Activated CD4-positive, alpha-beta T cell treated with anti-CD3 and anti-CD28 coated beads, Interleukin-2, Interleukin-4, amounts not matched to agents 100 ng/mL and 50 ng/mL, durations not matched to agents 16 hours and 8 hours (primary cell): ENCODE measurements at regions not wholly inside any gene's neighbourhood (a gene's known extent, or its start where the extent isn't known, plus 50 kb on each side); places are given as distances from the start of the nearest gene placed in this dataset.

Experiments used
- DNase-seq: peaks from one replicate; pipeline ENCODE4 v3.0.0-alpha.2; 2020; ENCODE audit warnings: low spot score

DNA sequence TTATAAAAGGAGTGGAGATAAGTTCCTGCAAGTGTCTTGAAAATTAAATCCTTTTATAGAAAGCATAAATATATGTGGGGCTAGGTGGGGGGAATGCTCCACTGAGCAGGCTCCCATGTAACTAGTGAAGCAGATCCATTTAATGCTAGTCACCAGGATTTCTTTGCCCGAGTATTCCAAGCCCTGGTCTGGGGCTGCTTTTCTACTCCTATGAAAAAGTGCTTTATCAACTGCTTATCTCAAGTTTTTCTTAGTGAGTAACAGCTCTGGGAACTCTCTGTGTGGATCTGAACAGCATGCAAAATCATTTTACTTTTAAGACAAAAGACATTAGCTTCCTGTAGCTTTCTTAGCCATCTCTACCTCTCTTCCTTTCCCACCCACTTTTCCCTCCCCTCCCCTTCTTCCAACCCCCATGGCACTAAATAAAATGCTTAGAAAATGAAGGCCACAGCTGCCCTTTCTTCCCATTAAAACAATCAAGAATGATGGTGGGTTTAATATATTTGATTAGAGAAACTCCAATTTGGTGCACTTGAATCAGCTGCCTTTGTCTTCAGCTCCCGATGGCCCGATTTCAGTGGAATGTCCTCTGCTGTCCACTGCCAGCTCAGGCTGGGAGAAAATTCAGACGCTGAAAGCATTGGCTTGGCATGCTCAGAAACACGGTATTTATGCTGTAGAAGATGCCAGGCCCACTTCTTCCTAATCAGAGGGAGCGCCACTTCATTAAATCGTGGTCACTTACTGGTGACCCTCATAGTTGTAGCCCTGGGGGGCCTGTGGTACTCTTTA is 475.1 kb downstream of the FOXO1 start:
- no peak for DNase-seq

DNA sequence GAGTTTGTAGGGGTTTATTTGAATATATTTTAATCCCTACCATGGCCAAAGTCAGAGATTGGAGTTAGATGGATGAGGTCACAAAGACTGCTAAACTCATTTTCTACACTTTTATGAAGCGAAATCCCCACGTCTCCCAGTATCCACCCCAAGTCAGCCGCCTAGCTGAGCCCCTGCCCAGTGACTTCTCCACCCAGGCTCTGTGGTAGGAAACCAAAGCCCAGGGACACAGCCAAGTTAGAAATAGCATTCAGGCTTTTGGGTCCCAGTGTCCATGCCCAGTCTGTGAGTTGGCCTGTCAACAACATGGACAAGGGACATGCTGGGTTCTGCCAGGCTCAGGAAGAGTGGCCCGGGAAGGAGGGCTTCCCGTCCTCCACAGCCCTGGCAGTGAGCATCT is 474.0 kb downstream of the FOXO1 start:
- DNase-seq: no peak

DNA sequence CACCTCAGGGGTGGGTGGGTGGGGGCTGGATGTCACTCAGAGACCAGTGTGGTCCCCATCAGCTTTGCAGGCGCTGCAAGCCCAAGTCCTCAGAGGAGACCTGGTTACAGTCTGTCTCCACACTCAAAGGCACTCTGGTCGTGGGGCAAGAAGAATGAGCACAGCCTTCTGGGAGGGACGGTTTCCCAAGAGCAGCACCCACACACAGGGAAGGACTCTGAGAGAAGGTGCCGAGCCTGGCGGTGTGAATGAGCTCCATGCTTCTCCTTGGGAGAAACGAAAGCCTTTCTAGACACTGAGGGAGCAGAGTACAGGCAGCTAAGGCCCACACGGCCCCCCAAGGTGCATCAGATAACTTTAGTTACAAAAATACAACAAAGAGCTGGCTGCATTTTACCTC is 473.6 kb downstream of the FOXO1 start:
- DNase-seq: no peak

DNA sequence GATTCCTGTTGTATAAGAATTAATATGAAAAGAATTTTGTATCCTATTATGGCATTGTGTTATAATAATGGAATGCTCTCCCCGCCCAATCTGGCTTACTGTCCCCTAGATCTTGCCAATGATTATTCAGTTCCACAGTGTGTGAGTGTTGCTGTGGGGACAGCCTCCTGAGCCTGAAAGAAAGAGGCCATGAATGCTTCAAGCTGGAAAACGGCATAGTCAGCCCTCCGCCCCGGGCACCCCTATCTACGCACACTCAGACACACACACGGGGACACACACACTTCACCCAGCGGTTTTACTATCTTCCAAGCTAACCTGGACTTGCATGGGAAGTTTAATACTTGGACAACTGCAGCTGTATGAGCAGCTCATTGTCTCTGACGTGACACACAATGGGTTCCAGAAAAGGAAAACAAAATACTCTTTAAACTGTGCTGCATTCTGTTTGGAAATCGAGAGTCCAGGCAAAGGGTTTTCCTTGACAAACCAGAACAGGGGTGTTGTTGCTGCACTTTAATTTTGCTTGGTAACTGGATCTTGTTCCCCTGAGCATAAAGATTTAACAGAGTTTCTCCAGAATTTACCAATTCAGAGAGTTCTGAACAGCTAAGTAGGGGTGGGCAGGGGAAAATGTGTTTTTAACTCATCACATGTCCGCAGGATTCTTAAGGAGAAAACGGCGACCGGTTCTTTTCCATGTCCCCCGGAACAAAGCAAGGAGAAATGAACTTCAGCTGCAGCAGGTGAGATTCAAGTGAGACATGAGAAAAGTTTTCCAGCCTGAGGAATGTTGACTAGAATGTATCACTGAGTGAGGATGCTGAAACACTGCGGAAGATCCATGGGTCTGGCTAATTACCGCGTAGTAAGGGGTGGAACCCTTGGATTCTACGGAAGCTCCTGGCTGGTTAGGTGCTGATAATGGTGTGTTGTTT is 472.9 kb downstream of the FOXO1 start:
- no peak for DNase-seq

DNA sequence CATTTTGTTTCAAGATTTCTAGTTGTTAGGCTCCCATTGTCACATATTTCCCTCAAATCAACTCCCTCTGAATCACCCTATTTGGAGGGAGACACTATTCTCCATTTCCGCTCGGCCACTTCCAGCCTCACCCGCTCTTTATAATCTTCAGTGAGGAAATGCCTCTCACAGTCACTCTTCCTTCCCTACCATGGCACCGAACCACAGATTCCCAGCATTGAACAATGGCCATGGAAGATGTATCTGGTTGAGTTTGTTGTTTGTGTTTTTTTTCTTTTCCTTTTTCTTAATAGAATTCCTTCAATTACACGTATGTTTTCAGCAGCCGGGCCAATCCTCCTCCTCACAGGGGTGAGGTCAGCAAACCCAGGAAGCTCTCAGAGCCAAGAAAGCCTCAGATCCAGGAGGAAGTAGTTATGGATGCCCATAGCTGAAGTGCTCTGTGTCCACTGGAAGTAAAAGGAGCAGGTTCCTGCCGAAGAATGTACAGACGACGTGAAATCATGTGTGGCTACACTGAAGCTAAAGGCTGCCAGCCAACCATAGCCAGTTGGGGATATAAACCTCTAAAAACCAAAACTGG is 472.1 kb downstream of the FOXO1 start:
- DNase-seq: no peak

DNA sequence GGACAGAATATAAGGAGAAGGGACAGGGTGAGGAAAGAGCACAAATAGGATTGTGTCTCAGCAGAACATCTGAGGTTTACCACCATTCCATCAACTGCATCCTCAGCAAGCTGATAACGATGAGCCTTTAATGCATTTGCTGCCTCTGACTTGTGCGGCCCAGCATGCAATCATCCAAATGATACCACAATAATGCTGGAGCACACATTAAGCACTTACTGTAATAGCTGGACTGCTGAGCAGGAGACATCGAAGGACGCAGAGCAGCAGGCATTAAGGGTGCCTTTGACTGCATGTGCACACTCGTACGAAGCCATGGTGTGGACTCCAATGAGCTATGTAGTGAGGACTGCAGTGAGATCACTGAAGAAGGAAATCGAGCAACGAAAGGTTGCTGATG is 469.4 kb downstream of the FOXO1 start:
- DNase-seq: no peak

DNA sequence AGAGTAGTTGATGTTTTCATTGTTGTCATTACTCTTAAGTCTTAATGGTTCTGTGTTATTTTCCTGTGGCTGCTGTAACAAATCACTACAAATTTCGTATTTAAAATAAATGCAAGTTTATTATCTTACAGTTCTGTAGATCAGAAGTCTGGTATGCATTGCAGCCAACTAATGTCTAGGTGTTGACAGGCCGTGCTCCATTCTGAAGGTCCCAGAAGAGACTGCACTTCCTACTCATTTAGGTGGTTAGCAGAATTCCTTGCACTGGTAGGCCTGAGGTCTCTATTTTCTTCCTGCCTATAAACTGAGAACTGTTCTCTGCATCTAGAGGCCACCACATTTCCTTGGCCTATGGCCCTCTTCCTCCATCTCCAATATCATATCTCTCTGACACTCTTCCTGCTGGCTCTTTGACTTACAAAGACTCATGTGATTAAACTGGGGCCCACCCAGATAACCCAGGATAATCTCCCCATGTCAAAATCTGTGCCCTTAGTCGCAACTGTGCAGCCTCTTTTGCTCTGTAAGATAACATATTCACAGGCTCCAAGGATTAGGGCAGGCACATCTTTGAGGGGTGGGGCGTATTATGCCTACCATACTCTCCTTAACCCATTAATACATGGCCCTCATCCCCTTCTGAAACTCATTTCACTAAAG is 468.4 kb downstream of the FOXO1 start:
- DNase-seq: no peak

DNA sequence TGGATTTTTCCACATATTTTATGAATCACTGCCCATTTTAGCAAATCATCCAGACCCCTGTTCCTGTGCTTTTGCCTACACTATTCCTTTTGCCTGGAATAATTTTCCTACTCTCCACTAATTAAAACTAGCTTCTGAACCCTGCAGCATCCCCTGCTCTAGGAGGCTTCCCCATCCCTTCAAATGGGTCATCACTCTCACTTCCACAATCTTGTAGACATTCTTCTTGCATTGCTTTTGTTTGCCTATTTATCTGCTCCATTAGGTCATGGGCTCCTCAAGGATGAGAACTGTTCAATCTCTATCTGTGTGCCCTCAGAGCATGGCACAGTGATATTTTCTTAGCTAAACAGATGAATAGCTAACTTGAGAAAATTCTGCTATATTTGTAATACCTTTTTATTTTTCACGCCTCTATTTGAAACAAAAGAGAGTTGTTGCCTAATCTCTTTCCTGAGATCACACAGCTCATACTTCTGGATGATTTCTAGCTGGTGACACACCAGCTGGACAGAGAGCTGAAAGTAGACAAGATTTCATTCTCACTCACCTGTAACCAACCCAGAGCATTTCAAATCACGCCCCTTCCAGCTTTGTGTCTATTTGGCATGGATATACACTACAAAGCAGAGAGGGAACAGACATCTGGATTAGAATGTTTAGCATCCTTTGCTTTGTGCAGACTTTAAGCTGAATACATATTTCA is 466.0 kb downstream of the FOXO1 start:
- no peak for DNase-seq

DNA sequence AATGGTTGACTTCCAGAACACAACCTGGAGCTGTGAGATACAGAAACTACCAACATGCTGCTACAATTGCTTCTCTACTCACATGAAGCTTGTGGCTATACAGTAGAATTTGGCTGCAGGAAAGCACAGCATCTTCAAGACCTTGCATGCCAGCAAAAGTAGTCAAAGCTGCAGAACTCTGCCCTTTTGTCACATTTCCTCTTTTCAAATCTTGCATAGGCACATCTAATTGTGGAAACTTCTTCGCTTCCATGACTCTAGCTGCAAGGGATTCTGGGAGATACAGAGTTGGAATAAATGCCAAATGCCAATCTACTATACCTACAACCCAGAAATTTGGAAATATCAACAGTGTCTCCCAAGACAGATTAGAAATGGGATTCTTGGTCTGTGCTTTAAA is 462.2 kb downstream of the FOXO1 start:
- DNase-seq: no peak

DNA sequence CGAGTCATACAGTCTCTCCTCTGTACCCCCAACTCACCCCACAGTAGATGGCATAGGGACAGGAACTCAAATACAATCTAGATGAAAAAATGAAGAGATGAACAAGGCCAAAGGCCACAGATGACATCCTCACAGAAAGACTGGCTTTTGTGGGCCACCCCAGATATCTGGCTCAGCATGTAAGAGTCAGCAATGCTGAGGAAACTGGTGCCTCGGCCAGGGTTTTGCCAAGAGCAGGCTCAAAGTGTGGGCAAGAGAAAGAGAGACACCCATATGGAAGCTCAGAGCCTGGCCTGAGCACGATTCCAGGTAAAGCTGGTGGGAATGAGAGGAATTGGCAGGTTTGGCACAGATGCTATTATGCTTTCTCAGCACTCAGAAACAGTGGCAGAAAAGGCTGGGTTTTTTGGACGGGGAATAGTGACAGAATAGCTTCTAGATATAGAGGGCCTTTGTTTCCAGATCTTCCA is 460.6 kb downstream of the FOXO1 start:
- no peak for DNase-seq

DNA sequence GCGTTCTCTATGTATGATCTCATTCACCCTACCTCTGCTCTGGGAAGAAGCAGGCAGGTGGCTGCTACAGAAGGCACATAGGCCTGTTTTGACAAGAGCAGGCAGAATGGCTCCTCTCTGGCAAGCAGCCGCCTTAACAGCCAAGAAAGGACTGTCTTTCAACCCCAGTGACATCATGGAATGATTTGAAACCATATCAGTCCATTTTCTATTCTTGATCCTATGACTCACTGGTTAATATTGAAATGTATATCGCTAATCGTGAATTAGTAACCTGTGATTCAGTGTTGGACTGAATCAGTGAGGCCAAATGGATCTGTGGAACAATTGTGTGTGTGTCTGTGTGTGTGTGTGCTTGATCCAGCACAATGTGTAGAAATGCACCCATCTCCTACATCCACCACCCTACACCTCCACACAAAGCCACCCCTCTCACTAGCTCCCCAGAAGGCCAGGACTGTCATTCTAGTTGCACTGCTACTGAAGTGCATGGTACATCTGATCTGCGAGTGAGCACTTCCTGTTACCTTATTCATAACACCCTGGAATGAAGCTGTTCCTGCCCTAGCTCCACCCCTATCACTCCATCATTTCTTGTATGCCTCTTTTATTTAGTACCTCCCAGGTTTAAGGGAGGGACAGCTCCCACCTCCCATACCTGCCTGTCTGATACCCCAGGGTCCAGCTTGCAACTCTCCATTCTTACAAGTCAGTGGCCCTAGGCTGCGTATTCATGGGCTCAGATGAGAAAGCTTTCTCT is 460.0 kb downstream of the FOXO1 start:
- peak; percentile 34 for DNase-seq

DNA sequence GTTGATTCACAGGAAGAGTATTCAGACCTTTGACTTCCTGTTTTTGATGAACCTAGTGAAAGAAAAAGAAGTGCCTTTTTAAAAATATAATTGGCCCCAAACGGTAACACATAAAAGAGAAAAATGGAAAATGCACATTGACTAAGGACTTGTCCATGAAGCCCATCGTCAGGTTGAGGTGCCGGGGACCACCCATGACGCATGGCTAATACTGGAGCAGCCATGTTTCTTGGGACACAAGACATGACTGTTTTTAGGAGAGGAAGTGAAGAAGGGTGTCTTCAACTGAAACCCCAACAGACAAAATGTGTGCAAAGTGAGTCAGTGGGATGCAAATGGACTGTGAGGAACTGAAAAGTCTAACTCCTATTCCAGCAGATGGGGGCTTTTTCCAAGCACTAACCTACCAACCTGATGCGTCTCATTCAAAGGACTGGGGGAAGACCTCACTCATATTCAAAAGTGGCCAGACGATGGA is 459.4 kb downstream of the FOXO1 start:
- no peak for DNase-seq

DNA sequence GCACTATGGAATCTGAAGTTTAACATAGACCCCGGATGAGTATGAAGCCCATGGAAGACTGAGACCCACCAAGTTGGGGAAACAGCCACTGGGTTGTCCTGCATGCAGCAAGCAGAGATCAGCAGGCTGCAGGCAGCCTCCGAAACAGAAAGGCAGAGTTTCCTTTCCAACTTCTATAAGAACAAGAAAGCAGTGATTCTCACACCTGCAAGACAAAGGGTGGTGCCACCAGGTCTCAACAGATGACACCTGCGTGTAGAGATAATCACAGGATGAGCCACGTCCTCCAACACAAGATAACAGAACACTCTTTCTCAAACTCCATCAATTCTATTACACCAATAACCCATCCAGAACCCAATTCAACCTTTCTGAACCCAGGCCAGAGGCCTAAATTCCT is 457.9 kb downstream of the FOXO1 start:
- DNase-seq: no peak

DNA sequence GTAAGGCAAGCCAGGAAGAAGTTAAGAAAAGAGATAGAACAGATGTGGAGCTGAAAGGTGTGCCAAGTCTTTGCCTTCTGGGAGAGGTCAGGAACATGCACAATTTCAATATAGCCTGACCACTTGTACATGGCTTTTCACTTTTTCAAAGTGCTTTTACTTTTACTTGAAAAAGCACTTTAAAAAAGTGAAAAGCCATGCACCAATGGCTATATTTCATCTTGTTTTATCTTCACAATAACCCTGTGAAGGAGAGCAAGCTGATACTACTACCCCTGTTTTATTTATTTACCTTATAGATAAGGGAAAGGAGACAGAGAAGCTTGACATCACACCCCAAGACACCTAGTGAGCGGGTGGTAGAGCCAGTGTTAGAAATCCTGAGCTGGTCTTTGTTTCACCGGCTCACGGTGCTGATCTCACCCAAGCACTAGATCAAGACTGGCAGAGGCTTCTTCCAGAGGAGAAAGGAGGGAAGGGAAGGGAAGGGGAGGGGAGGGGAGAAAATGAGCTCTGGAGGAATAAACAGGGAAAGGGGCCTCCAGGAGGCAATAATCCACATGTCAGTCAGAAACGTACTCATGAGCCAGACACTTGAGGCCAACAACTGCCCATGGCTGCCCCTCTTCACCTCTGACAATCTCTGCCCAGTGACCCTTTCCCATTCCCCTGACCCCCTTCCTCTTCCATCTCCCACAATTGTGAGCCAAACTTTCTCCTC is 455.4 kb downstream of the FOXO1 start:
- no peak for DNase-seq

DNA sequence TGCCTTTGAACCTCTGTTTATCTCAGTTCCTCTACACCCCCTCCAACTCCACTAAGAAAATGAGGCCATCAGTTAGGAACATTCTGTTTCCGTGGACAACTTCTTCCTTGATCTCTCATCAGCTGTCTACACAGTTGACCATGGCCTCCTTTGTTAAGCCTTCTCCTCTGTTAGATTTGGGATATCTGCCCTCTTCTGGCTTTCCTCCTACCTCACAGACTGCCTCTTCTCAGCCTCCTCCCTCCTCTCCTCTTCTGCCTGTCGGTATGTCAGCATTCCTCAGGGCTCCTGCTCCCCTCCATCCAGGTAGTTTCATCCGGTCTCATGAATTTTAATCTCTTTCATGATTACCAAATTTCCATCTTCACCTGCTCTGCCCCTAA is 454.9 kb downstream of the FOXO1 start:
- no peak for DNase-seq

DNA sequence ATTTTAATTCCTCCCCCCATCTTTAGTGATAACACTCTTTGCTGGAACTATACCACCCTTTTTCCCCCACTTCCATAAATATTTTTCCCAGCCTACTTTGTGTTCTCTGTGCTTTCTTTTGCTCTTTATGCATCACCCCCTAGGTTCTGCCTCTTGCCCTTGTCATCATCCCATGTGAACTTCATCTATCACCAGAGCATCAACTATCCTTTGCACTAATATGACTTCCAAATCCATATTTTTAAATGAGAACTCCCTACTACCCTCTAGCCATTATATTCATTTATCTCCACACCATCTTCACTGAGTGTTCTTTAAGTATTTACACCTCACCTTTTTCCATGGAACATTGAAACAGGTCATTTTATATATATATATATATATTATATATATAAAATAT is 452.7 kb downstream of the FOXO1 start:
- no peak for DNase-seq

DNA sequence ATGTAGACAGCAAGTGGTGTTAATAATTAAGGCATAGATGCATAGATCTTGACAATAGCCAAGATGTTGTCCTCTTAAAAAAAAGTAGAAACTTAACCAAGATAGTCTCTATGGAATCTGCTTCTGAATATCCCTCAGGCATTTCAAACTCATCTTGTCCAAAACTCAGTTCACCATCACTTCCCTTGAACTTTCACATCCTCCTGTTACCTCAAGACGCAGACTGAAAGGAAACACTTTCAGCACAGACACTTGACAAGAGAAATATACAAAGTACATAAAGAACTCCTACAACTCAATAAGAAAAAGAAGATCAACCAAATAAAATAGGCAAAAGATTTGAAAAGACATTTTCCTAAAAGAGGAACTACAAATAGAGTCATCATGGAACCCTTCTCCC is 451.1 kb downstream of the FOXO1 start:
- no peak for DNase-seq

DNA sequence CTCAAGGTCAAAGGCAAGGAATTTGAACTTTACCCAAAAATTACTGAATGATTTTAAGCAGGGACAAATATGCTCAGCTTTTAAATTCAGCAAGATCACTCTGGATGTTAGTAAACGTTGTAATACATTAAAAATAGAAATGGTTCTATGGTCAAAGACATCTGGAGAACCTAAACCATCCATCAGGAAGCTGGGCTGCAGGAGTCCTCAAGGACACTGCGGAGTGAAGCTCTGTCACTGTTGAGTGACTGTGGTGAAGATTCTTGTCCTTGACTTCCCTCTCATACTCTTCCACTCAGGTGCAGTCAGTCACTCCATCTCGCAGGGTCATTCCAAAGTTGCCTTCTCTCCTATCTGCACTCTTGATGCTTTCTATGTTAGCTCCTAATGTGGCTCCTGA is 450.7 kb downstream of the FOXO1 start:
- DNase-seq: no peak

DNA sequence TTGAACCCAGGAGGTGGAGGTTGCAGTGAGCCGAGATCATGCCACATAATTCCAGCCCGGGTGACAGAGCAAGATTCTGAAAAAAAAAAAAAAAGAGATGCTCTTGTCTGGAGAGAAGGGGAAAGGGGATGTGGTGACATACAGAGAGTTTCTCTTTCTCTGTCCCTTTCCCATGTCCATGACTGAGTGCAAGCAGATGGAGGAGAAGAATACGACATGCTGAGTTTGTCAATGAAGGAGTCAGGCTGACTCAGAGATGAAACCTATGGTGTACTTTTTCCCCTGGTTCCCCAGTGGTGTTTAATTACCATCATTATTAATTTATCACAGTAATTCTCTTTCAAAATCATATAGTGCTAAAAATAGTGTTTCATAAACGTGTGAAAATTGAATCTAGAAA is 448.8 kb downstream of the FOXO1 start:
- no peak for DNase-seq

DNA sequence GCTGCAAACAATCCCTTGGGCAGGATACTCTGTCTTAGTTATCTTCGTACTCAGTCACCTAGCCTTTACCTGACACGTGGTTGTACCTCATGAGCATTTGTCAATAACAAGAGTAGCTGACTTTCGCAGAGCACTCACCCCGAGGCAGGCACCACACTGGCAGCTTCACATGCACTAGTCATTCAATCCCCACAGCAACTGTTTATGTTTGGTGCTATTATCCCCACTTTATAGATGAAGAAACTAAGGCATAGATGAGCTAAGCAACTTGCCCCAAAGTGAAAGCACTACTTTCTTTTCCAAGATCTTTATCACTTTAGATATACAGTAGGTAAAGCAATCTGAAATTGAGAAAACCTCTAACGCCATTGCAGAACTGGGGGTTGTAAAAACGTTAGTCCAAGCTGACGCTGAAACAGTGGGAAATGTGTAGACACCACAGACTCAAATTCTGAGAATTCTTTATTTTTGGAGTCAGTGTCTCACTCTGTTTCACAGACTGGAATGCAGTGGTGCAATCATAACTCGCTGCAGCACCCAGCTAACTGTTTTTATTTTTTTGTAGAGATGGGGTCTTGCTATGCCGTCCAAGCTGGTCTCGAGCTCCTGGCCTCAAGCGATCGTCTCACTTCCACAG is 446.0 kb downstream of the FOXO1 start:
- peak; percentile 65 for DNase-seq
